K562 (cell line): ENCODE measurements at regions not wholly inside any gene's neighbourhood (a gene's known extent, or its start where the extent isn't known, plus 50 kb on each side); places are given as distances from the start of the nearest gene placed in this dataset.

ENCODE experiments used
- LEF1 ChIP-seq: fragments of 450-650 bp; IDR thresholded peaks from 2 replicates; pipeline ENCODE4 v1.6.1; 2016; ENCODE audit warnings: mild to moderate bottlenecking
- MTF1 ChIP-seq: fragments of 250-450 bp; sonication (Bioruptor Pico); IDR thresholded peaks from 2 replicates; pipeline ENCODE4 v1.9.0; 2021; ENCODE audit warnings: moderate library complexity, mild to moderate bottlenecking, inconsistent platforms, borderline replicate concordance
- YY1 ChIP-seq, 3 experiments: IDR thresholded peaks; 2 replicates each; pipeline ENCODE4 v1.6.1; 2011; ENCODE audit warnings: low read length in 2 of 3, mild to moderate bottlenecking in 2 of 3, moderate library complexity in 2 of 3, borderline replicate concordance in 1 of 3, control low read depth in 1 of 3, low read depth in 1 of 3; ENCODE audit not compliant: insufficient read depth in 3 of 3, insufficient replicate concordance in 2 of 3, control insufficient read depth in 1 of 3, insufficient read length in 1 of 3; ENCODE audit errors: extremely low read depth in 1 of 3

DNA sequence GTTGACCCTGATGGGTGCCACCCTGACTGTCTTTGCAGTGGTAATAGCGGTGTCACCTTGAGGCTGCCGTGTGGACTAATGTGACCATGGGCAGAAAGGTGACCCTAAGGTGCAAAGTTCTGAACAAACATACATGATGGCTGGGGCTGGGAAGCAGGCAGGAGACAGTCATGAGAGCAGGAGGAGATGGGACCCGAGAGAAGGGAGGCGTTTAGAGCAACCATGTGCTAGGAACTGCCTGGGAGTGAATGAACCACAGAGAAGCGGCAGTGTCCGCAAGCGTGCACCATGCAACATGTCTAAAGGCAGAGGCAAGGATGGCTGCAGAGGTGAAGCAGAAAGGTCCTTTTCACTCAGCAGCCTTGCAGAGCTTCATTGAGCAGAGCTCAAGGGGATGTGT lies 113.1 kb upstream of the GDF10 start:
- TF ChIP-seq LEF1: no peak
- TF ChIP-seq MTF1 (CRISPR knock-in tag): no peak
- no peak for TF ChIP-seq YY1 (IDR thresholded peaks at IDR 0.05; ENCODE audit: borderline replicate concordance in 1 of 3, control insufficient read depth in 1 of 3, extremely low read depth in 1 of 3, insufficient read depth in 3 of 3, insufficient read length in 1 of 3, insufficient replicate concordance in 2 of 3, low read depth in 1 of 3, low read length in 2 of 3)
